Iris pigment epithelial cell (primary cell): ENCODE measurements at regions not wholly inside any gene's neighbourhood (a gene's known extent, or its start where the extent isn't known, plus 50 kb on each side); places are given as distances from the start of the nearest gene placed in this dataset.
A peak's percentile ranks its signal among the peaks of the same experiment; 100 is the strongest.
"Not testable (repeated sequence)": the region's sequence is repeated elsewhere in the genome, so short reads cannot be mapped to it uniquely, and the experiment has no call there.

Experiments used
- DNase-seq: peaks from one replicate; pipeline ENCODE4 v3.0.0-alpha.2; 2011; ENCODE audit warnings: low read depth

DNA sequence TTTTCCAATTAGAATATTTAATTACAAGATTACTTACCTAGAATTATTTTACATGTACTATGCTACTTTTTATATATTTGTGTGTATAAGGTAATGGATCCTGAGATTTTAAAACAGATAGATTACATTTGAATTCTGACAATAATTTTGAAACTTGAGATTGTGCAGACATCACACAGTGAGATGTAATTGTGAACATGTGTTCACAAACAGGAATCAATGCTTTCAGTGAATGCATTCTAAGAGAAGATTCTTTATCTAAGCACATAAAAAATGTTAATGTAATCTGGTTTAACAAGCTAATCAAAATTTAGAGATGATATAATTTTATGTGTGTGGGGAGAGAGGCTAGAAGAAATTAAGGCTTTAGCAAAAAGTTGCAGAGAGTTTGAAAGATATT lies 1925.5 kb downstream of the ARAP2 start:
- DNase-seq, result no peak

DNA sequence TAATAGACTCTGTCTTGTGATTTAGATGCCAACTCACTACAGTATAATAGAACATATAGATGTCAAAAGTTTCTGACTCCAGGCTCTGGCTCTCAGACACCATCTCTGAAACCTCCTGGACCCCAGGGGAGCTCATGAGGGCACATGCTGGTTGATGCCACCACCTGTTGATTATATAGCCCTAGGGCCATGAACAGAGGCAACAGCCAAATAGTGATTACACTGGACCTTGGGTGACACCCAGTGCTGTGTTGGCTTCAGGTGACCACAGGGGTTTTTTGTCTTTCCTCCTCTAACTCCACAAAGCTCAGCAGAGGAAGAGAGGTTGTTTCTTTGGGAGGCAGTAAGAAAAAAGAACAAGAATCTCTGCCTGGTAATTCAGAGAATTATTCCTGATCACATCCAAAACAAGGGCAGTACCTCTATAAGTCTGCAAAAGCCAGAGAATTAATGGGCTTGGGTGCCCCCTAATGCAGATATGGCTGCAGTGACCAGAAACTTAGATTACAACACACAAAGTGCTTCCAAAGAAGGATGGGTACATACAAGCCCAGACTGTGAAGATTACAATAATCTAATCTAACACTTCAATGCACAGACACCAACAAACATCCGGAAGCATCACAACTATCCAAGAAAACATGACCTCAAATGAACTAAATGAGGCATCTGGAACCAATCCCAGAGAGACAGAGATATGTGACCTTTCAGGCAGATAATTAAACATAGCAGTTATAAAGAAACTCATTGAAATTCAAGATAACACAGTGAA lies 1920.6 kb downstream of the ARAP2 start:
- DNase-seq, result peak; percentile 14

DNA sequence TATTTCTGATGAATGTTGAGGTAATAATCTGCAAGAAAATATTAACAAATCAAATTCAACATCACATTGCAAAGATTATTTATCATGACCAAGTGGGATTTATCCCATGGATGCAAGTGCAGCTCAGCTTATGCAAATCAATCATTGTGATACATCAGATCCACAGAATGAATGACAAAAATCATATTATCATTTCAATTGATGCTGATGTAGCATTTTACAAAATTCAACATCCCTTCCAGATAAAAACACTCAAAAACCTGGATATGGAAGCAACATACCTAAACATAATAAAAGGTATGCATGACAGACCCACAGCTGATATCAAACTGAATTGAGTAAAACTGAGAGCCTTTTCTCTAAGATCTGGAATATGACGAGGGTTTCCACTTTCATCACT lies 1915.4 kb downstream of the ARAP2 start:
- DNase-seq, result no peak

DNA sequence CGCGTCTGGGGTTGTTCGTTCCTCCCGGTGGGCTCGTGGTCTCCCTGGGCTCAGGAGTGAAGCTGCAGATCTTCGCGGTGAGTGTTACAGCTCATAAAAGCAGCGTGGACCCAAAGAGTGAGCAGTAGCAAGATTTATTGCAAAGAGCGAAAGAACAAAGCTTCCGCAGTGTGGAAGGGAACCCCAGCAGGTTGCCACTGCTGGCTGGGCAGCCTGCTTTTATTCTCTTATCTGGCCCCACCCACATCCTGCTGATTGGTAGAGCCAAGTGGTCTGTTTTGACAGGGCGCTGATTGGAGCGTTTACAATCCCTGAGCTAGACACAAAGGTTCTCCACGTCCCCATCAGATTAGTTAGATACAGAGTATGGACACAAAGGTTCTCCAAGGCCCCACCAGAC lies 1909.2 kb downstream of the ARAP2 start:
- not testable (repeated sequence) for DNase-seq

DNA sequence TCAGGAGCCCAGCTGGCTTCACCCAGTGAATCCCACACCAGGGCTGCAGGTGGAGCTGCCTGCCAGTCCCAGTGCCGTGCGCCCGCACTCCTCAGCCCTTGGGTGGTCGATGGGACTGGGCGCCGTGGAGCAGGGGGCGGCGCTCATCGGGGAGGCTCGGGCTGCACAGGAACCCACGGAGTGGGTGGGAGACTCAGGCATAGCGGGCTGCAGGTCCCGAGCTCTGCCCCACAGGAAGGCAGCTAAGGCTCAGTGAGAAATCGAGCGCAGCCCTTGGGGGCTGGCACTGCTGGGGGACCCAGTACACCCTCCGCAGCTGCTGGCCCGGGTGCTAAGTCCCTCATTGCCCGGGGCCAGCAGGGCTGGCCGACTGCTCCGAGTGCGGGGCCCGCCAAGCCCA lies 1908.8 kb downstream of the ARAP2 start:
- DNase-seq, result not testable (repeated sequence)

DNA sequence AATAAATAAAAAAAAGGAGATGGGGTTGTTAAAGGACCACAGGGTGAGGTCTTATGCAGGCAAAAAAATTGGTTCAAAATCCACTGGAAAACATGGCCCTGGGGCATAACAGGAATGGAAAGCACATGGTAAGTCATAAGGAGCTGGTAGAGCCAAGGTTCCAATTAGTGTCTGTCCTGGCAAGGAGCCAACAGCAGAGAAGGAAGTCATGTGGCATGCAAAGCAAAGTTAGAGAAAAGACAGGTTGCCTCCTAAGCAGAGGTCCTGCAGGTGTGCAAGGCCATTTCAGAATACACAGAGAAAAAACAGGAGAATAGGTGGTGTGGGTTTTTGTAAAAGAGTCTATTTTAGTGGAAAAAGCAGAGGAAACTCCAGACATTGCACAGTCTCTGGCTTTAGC lies 1881.7 kb downstream of the ARAP2 start:
- no peak for DNase-seq

DNA sequence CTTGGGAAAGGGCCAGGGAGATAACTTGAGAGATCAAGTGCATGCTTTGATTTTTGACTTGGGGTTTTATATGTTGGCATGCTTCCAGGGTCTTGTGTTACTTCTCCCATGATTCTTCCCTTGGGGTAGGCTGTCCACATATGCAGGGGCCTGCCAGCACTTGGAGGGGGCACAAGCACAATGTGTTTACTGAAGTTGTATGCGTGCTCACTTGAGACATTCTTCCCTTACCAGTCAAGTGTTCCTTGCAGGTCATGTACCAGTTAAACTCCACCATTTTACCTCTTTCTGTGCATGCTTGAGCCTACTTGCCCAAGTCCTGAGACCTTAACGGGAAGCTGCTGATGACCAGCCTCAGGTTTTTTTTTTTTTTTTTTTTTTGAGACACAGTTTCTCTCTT lies 1880.5 kb downstream of the ARAP2 start:
- DNase-seq, result no peak

DNA sequence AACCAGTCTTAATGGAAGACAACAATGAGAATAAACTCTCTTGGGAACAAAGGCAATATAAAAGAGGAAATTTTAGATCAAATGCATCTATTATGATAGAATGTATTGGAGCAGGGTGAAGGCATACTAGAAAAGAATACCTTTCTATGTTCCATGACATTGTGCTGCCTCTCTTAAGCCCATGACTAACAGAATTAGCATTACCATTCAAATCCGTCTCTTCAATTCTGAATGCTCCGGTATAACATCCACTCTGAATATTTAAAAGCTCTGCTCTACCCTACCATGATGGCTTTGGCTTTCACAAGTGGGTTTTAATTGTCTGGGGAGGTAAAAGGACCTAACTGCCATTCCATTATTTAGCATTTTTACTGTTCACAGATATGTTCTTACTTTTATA lies 1878.4 kb downstream of the ARAP2 start:
- DNase-seq, result no peak

DNA sequence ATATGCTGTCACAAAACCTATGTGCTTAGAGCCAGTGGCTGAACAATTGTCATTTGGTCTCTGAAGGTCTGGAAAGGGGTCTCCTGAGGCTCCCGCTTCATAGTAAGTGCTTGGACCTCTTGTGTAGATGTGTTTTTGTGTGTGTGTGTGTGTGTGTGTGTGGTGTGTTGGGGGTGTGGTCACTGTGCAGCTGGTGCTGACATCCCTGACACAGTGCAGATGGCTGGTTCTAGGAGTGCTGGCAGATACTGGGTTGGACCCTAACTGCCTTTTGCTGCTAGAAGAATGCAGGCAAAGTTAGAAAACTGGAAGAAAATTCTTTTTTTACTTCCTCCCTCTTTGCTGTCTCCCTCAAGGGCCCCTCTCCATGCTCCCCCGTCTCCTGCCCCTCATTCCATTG lies 1872.6 kb downstream of the ARAP2 start:
- DNase-seq, result no peak

DNA sequence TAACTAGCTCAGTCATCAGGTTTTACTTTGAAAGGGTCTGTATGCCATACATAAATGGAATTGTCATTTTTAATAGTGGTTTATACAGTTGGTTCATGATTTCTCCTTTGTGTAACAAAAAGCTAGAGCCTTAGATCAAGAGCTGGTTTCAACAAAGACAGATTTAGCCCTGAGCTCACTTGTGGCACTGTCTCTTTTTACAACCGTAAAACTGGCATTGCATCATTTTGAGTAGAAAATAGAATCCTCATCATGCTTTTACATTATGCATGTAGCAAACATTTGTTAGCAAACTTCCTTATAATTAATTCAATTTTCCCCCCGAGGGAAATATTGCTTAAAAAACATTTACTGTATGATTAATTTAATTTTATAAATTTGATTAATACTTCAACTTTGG lies 1871.5 kb downstream of the ARAP2 start:
- no peak for DNase-seq

DNA sequence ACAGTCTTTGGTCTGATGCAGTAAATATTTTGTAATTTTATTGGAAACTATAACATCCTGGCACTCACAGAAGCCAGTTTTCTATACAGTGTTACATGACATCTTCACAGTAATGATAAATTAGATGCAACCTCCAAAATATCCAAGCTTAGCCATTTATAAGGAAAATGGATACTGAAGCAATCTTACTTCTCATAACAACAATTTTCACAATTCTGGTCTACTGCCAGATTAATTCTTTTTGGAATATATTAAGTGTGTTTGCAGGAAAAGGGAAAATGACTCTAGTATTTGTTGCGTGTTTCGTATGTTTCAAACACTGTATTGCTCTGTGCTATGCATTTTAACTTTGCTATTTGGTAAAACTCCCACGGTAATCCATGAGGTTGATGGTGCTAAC lies 1870.9 kb downstream of the ARAP2 start:
- DNase-seq, result no peak

DNA sequence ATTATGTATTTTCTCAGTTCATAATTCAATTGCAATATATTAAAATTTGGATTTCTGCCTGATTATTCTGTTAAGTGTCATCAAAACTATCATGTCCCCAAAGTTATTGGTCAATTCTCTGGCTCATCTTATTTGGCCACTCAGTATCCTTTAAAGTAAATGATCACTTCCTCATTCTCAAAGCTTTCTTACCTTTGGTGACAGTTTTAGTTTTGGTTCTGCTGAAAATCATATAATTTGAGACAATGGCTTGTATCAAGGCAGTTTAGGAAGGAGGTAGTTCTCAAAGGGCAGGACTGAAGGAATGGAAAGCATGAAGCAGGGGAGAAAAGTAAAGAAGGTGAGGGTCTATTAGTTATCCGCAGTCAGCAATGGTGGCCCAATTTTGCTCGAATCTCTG lies 1832.1 kb downstream of the ARAP2 start:
- DNase-seq, result no peak

DNA sequence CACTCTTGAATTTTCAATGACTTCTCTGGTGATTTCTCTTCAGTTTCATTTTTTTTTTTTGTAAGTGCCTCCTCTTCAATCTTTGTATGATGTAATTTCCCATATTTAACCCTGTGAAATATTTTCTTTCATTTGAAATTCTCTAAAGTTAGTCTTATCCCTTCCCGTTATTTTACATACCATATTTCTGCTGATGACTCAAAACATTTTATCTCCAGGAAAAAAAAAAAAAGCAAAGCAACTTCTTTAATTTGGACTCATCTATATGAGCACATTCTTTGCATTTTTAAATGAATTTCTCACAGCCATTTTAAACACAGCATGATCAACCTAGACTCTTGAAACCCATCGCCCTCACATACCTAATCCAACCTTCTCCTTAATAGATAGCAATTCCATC lies 1831.4 kb downstream of the ARAP2 start:
- DNase-seq, result no peak

DNA sequence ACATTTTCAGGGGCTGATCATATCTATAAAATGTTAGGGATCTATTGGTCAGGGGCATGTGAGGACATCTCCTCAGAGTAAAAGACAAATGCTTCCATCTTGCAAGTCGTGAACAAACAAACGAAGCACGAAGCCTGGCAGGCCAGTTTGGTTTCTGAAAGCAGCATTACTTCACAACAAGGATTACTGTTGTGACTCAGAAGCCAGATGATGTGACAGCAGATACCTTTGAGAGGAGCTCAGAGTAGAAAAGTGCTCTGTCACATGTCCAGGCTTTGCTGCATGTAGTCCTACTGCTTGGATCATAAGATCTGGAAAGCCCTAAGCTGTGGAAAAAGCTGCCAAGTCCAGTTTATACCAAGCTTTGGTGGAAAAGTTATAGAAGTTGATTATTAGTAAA lies 1827.2 kb downstream of the ARAP2 start:
- DNase-seq, result peak; percentile 2

DNA sequence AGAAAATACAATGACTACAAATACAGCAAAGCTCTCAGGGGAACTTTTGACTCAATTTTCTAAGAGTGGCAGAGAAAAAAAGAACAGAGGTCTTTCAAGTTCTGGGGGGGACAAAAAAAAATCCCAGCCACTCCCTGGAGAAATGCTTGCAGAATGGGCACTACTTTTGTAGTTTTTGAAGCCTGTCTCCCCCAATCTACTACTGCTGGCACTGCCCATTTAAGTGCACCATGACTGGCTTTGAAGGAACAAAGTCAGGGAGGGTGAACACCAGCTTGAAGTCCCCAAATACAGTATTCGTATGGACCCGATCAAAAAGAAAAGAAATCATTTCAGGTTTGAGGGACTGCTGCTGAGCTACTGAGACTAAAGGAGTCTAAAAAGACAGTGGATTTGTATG lies 1824.4 kb downstream of the ARAP2 start:
- no peak for DNase-seq

DNA sequence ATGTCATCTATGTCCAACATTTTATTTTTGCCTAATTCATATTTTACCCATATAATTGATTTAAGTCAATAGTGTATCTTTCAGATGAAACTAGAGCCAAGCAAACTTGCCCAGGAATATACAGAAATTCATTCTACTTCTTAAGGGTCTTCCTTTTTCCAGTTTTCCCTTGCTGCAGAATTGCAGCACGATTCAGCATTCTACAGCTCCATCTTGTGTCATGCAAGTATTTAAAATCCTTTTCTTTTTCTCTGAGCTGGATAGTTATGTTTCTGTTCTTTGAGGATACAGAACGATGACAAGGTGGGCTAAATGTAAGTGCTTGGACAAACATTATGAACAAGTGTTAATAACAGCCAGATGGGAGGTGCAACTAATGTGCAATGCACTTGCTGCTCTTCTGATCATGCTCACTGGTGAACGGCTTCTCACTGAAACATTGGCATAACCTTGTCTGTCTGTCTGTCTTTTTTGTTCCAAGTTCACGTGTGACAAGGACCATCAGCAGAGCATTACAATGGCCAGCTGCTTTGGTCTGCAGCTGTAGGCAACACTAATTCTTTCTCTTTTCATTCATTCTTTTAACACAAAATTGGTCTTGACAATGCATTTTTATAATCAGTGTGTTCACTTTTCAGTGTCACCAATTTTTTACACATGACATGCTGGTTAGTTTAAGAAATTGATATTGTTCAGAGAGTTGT lies 1821.7 kb downstream of the ARAP2 start:
- DNase-seq, result peak; percentile 11

DNA sequence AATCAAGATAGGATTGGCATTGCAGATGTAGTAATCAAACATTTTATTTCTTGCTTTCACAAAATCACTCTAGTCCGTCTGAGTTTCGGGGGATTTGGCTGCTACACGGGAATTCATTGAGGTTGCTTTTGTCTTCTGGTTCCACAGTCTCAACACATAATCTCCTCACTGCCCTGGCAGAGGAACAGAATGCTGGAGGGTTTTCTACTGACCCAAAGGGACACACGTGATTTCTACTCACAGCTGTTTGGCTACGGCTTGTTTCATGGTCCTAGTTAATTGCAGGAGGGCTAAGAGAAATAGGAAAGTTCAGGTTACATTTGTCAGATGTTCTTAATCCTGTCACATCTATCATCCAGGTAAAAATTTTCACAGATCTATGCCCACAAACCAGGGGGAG lies 1811.6 kb downstream of the ARAP2 start:
- DNase-seq, result no peak

DNA sequence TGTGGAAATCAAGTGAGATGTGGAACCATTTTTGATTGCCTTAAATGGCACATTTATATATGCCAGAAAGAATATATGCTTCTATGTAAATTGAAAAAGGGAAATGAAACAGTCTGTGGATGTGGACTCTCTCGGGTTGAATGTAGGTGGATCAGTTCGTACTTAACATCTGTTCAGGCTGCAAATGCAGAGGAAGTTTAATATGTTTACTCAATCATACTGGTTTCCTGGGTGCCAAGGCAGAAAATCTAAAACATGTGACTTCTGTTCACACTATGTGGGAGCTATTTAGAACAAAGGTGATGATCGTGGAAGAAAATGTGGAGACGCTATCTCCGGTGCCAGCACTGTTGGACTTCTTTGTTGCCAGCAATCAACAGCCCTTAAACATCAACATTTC lies 1809.9 kb downstream of the ARAP2 start:
- not testable (repeated sequence) for DNase-seq

DNA sequence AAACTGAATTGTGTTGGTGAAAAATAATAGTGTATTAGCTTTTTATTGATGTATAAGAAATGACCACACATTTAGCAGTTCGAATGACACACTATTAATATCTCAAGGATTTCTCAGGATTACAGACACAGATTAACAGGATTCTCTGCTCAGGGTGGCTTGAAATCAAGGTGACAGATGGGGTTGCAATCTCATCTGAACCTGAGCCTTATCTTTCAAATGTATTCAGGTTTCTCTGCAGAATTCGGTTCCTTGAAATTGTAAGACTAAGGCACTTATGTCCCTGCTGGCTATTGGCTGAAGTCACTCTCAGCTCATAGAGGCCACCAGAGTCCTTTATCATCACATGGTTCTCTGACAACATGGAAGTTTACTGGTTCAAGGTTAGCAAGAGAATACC lies 1780.1 kb downstream of the ARAP2 start:
- DNase-seq, result no peak

DNA sequence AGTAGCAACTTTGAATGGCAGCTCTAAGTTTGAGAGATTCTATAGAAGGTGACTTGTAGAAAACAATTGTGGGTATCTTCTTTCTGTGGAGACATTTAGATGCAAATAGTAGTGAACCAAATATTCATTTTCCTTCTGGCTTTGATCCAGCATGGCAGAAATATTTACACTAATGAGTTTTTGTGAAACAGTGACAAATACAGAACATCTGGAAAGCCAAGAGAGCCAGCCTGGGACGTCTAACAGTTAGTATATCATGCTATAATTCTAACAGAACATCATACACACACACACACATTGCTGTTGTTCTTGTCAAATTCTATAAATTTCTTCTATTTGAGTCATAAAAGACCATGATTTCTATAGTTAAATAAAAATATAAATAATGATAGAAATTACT lies 1777.9 kb downstream of the ARAP2 start:
- no peak for DNase-seq

DNA sequence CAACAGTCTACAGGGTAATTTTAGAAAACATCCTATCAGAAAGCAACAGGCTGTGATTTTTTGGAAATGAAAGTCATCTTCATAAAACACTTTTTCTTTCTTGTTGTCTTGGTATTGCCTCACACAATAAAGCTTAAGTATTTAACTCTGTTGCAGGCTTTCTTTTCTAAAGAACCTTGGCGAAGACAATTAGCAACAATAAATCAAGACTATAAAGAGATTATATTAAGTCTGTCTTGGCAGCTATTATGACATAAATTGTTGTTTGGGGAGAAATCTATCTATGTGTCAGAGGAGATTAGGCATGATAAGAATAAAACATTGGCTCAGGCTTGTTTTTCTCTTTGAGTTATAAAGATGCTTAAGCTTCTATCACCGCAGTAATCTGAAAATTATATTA lies 1774.8 kb downstream of the ARAP2 start:
- no peak for DNase-seq

DNA sequence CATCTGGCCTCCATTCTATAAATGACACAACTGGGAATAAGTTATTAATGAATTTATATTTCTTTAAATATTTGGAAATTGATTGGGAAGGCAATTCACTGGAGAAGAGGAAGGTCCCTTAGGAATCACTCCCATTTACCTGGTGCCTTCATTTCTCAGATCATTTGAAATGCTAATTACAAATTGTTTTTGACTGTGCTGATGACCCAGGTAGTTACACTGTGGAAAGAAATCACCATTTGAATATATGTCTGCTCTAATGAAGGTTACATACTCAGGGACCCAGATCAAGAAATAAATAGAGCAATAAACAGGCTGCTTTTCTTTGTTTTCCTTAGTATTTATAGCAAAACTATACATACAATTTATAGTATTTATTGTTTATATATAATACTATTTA lies 1759.1 kb downstream of the ARAP2 start:
- DNase-seq, result no peak

DNA sequence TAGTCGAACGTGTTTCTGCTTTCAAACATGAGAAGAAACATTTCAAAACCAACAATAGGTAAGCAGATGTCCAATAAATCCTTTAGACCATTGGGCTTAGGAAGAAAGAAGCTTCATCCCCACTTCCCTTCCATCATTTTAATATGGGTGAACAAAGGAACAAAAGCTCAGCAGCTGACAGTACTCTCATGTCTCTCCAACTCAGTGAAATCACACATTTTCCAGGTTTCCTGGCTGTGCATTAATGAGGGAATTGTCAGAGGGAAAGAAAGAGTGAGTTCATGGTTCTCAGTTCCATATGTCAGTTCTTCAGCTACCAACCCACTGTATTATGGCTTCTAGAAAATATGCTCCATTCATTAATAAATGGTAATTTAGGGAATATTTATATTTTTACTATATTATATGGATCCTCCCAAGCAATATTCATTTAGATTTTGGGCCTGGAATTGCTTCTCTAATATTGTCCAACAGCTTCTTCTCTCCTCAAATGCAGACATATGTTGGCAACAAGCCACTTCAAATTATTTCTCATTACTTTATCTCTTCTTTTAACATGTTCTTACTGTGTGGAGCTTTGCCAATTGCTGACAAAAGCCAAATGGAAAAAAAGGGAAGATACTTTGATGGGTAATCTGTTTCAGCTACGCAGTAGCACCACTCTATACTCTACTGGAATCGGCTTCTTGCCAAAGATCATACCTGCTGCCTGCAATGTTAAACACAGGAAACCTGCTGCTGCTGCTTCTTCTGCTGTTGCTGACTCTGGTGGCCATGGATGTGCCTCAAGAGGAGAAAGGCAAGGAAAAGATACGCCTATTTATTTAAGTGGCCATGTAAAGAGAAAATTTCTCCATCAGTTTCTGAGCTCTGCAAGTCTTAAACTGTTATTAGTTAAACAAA lies 1757.6 kb downstream of the ARAP2 start:
- no peak for DNase-seq
